GM12891 (cell line): ENCODE measurements at regions not wholly inside any gene's neighbourhood (a gene's known extent, or its start where the extent isn't known, plus 50 kb on each side); places are given as distances from the start of the nearest gene placed in this dataset.

ENCODE experiments used
- POLR2A ChIP-seq: IDR thresholded peaks from 2 replicates; pipeline ENCODE4 v1.6.1; 2011; ENCODE audit warnings: low read depth, low read length, control low read depth
- TAF1 ChIP-seq: IDR thresholded peaks from 2 replicates; pipeline ENCODE4 v1.6.1; 2011; ENCODE audit warnings: low read depth, low read length, control low read depth

GRCh38 chr7:136399385-136399784 is 422.2 kb upstream of the MTPN start:
- TF ChIP-seq POLR2A (no peak), TAF1 (no peak)
